ENCODE measurements at regions not wholly inside any gene's neighbourhood (a gene's known extent, or its start where the extent isn't known, plus 50 kb on each side); places are given as distances from the start of the nearest gene placed in this dataset.

GRCh38 chr1:208868554-208868953 is 624.4 kb upstream of the PLXNA2 start:
- TF ChIP-seq CTCF (IDR thresholded peaks at IDR 0.05) = no peak
- H3K36me3 ChIP-seq (replicated peaks in 1 of 2; ENCODE audit: control insufficient read depth in 1 of 2, insufficient read depth in 2 of 2, low read length in 2 of 2) = no peaks in the 10 kb centered on the region
- no peak overlapping the region for H3K9ac ChIP-seq (ENCODE audit: insufficient read depth, low read length, poor library complexity, severe bottlenecking)
- H3K36me3 Mint-ChIP-seq = no peaks in the 10 kb centered on the region
- WGBS (ENCODE audit: insufficient coverage) = no CpG with 5 or more reads among the region's 2 CpGs
- H3K4me1 Mint-ChIP-seq = no peaks in the 10 kb centered on the region
- no peaks in the 10 kb centered on the region for H3K79me2 ChIP-seq (ENCODE audit: insufficient read depth, low read length)
- H3K27ac Mint-ChIP-seq = no peak overlapping the region
- intact Hi-C loops (cut with micrococcal nuclease) = no loop called here
- no peak overlapping the region for H3K27ac ChIP-seq (ENCODE audit: low read depth in 1 of 2, low read length in 2 of 2)
- no peaks in the 10 kb centered on the region for H3K9me3 ChIP-seq (replicated peaks in 1 of 2; ENCODE audit: control insufficient read depth in 1 of 2, insufficient read depth in 1 of 2, low read length in 2 of 2)
- no peak for DNase-seq
- H3K27me3 Mint-ChIP-seq (ENCODE audit: low read depth in 3 of 3) = no peaks in the 10 kb centered on the region
- no peak overlapping the region for H2AFZ ChIP-seq (ENCODE audit: insufficient read depth, low read depth, low read length, poor library complexity, severe bottlenecking)
- no peak overlapping the region for H3K4me2 ChIP-seq (replicated peaks; ENCODE audit: extremely low read depth, low read length, poor library complexity, severe bottlenecking)
- no peak overlapping the region for H3K4me3 Mint-ChIP-seq
- H3K27me3 ChIP-seq (ENCODE audit: control insufficient read depth in 2 of 2, insufficient read depth in 2 of 2, low read length in 2 of 2) = no peaks in the 10 kb centered on the region
- no peaks in the 10 kb centered on the region for H3K4me1 ChIP-seq (ENCODE audit: control insufficient read depth in 1 of 2, insufficient read depth in 2 of 2, low read length in 2 of 2)
- H4K20me1 ChIP-seq (ENCODE audit: insufficient read depth, low read length) = no peaks in the 10 kb centered on the region
- no peak overlapping the region for H3K4me3 ChIP-seq (replicated peaks in 1 of 3; ENCODE audit: low read depth in 2 of 3, low read length in 3 of 3)
- peaks cover 0 to 6% (median 0%) of the 10 kb centered on the region in 7 donors for H3K9me3 Mint-ChIP-seq

GRCh38 chr1:208874915-208875314 is 630.7 kb upstream of the PLXNA2 start:
- Histone ChIP-seq H3K4me1 (ENCODE audit: control insufficient read depth in 1 of 2, insufficient read depth in 2 of 2, low read length in 2 of 2) (no peaks in the 10 kb centered on the region), H3K36me3 (replicated peaks in 1 of 2; ENCODE audit: control insufficient read depth in 1 of 2, insufficient read depth in 2 of 2, low read length in 2 of 2) (no peaks in the 10 kb centered on the region), H3K4me3 (replicated peaks in 1 of 3; ENCODE audit: low read depth in 2 of 3, low read length in 3 of 3) (no peak overlapping the region), H3K9me3 (replicated peaks in 1 of 2; ENCODE audit: control insufficient read depth in 1 of 2, insufficient read depth in 1 of 2, low read length in 2 of 2) (no peaks in the 10 kb centered on the region), H4K20me1 (ENCODE audit: insufficient read depth, low read length) (no peaks in the 10 kb centered on the region), H3K27ac (ENCODE audit: low read depth in 1 of 2, low read length in 2 of 2) (no peak overlapping the region), H3K27me3 (ENCODE audit: control insufficient read depth in 2 of 2, insufficient read depth in 2 of 2, low read length in 2 of 2) (no peaks in the 10 kb centered on the region), H3K4me2 (replicated peaks; ENCODE audit: extremely low read depth, low read length, poor library complexity, severe bottlenecking) (no peak overlapping the region), H2AFZ (ENCODE audit: insufficient read depth, low read depth, low read length, poor library complexity, severe bottlenecking) (no peak overlapping the region), H3K9ac (ENCODE audit: insufficient read depth, low read length, poor library complexity, severe bottlenecking) (no peak overlapping the region), H3K79me2 (ENCODE audit: insufficient read depth, low read length) (no peaks in the 10 kb centered on the region)
- peaks cover 0 to 3% (median 0%) of the 10 kb centered on the region in 7 donors for H3K9me3 Mint-ChIP-seq
- 100% methylated on average over 1 of the region's 1 CpG for WGBS (ENCODE audit: insufficient coverage)
- DNase-seq = no peak
- intact Hi-C loops (cut with micrococcal nuclease) = no loop called here
- no peak overlapping the region for H3K27ac Mint-ChIP-seq
- H3K4me1 Mint-ChIP-seq = no peaks in the 10 kb centered on the region
- no peak for TF ChIP-seq CTCF (IDR thresholded peaks at IDR 0.05)
- H3K4me3 Mint-ChIP-seq = no peak overlapping the region
- peaks cover 0 to 2% (median 0%) of the 10 kb centered on the region in 3 donors for H3K27me3 Mint-ChIP-seq (ENCODE audit: low read depth in 3 of 3)
- H3K36me3 Mint-ChIP-seq = no peaks in the 10 kb centered on the region
